ENCODE measurements at regions not wholly inside any gene's neighbourhood (a gene's known extent, or its start where the extent isn't known, plus 50 kb on each side); places are given as distances from the start of the nearest gene placed in this dataset.

- Histone ChIP-seq H3K4ac (ENCODE audit: low read depth, low read length) (no peak overlapping the region), H3K14ac (ENCODE audit: low read length) (no peak overlapping the region), H3K23ac (ENCODE audit: low read length) (no peak overlapping the region), H3K4me3 (ENCODE audit: low read depth, low read length) (no peak overlapping the region), H2BK5ac (ENCODE audit: low read depth, low read length, poor library complexity) (no peak overlapping the region), H2BK120ac (ENCODE audit: insufficient read depth, low read length, poor library complexity) (no peak overlapping the region), H4K12ac (ENCODE audit: low read depth, low read length) (no peak overlapping the region), H3K36me3 (ENCODE audit: control insufficient read depth in 1 of 2, insufficient read depth in 2 of 2, low read length in 2 of 2) (no peaks in the 10 kb centered on the region), H3K9me3 (ENCODE audit: insufficient read depth, low read depth, low read length) (peaks cover 1% of the 10 kb centered on the region), H3K79me2 (ENCODE audit: control insufficient read depth, insufficient read depth, low read length, poor library complexity) (no peaks in the 10 kb centered on the region), H2AK5ac (ENCODE audit: low read length) (no peak overlapping the region), H3K9ac (ENCODE audit: low read length) (no peak overlapping the region), H3K27me3 (ENCODE audit: insufficient read depth, low read length) (no peaks in the 10 kb centered on the region), H3K79me1 (ENCODE audit: low read length) (no peaks in the 10 kb centered on the region), H2BK12ac (ENCODE audit: low read length) (no peak overlapping the region), H2AFZ (ENCODE audit: insufficient read depth, low read length, poor library complexity) (no peak overlapping the region), H3K4me2 (ENCODE audit: low read length) (no peak overlapping the region), H3K18ac (ENCODE audit: low read length) (no peak overlapping the region), H3K27ac (ENCODE audit: low read depth, low read length) (no peak overlapping the region), H4K8ac (ENCODE audit: low read depth, low read length) (no peak overlapping the region), H4K91ac (ENCODE audit: low read depth, low read length) (no peak overlapping the region), H3K4me1 (ENCODE audit: control insufficient read depth in 1 of 2, insufficient read depth in 2 of 2, low read length in 2 of 2) (no peaks in the 10 kb centered on the region)
- DNase-seq = no peak
- WGBS (ENCODE audit: extremely low coverage, insufficient coverage, insufficient read length) = no CpG with 5 or more reads among the region's 2 CpGs
Observed at GRCh38 chr16:73447846-73448245, 399.9 kb upstream of the ZFHX3 start.

- Histone ChIP-seq H2BK5ac (ENCODE audit: low read depth, low read length, poor library complexity) (no peak overlapping the region), H3K9ac (ENCODE audit: low read length) (no peak overlapping the region), H3K23ac (ENCODE audit: low read length) (no peak overlapping the region), H2AFZ (ENCODE audit: insufficient read depth, low read length, poor library complexity) (no peak overlapping the region), H3K79me2 (ENCODE audit: control insufficient read depth, insufficient read depth, low read length, poor library complexity) (no peaks in the 10 kb centered on the region), H3K27me3 (ENCODE audit: insufficient read depth, low read length) (no peaks in the 10 kb centered on the region), H4K8ac (ENCODE audit: low read depth, low read length) (no peak overlapping the region), H3K4me3 (ENCODE audit: low read depth, low read length) (no peak overlapping the region), H3K27ac (ENCODE audit: low read depth, low read length) (no peak overlapping the region), H2BK12ac (ENCODE audit: low read length) (no peak overlapping the region), H4K12ac (ENCODE audit: low read depth, low read length) (no peak overlapping the region), H3K79me1 (ENCODE audit: low read length) (no peaks in the 10 kb centered on the region), H2BK120ac (ENCODE audit: insufficient read depth, low read length, poor library complexity) (no peak overlapping the region), H3K4ac (ENCODE audit: low read depth, low read length) (no peak overlapping the region), H3K9me3 (ENCODE audit: insufficient read depth, low read depth, low read length) (no peaks in the 10 kb centered on the region), H3K4me2 (ENCODE audit: low read length) (no peak overlapping the region), H3K36me3 (ENCODE audit: control insufficient read depth in 1 of 2, insufficient read depth in 2 of 2, low read length in 2 of 2) (no peaks in the 10 kb centered on the region), H4K91ac (ENCODE audit: low read depth, low read length) (no peak overlapping the region), H3K4me1 (ENCODE audit: control insufficient read depth in 1 of 2, insufficient read depth in 2 of 2, low read length in 2 of 2) (no peaks in the 10 kb centered on the region), H2AK5ac (ENCODE audit: low read length) (no peak overlapping the region), H3K14ac (ENCODE audit: low read length) (no peak overlapping the region), H3K18ac (ENCODE audit: low read length) (no peak overlapping the region)
- no peak for DNase-seq
- WGBS (ENCODE audit: extremely low coverage, insufficient coverage, insufficient read length) = no CpG with 5 or more reads among the region's 5 CpGs
Observed at GRCh38 chr16:73434621-73435020, 386.7 kb upstream of the ZFHX3 start.

- Histone ChIP-seq H3K18ac (ENCODE audit: low read length) (no peak overlapping the region), H2BK12ac (ENCODE audit: low read length) (no peak overlapping the region), H3K79me1 (ENCODE audit: low read length) (no peaks in the 10 kb centered on the region), H3K23ac (ENCODE audit: low read length) (no peak overlapping the region), H3K4me2 (ENCODE audit: low read length) (no peak overlapping the region), H2AK5ac (ENCODE audit: low read length) (no peak overlapping the region), H3K9me3 (ENCODE audit: insufficient read depth, low read depth, low read length) (no peaks in the 10 kb centered on the region), H3K4ac (ENCODE audit: low read depth, low read length) (no peak overlapping the region), H4K91ac (ENCODE audit: low read depth, low read length) (no peak overlapping the region), H4K12ac (ENCODE audit: low read depth, low read length) (no peak overlapping the region), H3K4me3 (ENCODE audit: low read depth, low read length) (no peak overlapping the region), H3K36me3 (ENCODE audit: control insufficient read depth in 1 of 2, insufficient read depth in 2 of 2, low read length in 2 of 2) (no peaks in the 10 kb centered on the region), H3K79me2 (ENCODE audit: control insufficient read depth, insufficient read depth, low read length, poor library complexity) (no peaks in the 10 kb centered on the region), H3K27me3 (ENCODE audit: insufficient read depth, low read length) (no peaks in the 10 kb centered on the region), H3K14ac (ENCODE audit: low read length) (no peak overlapping the region), H3K9ac (ENCODE audit: low read length) (no peak overlapping the region), H2BK120ac (ENCODE audit: insufficient read depth, low read length, poor library complexity) (no peak overlapping the region), H3K27ac (ENCODE audit: low read depth, low read length) (no peak overlapping the region), H2BK5ac (ENCODE audit: low read depth, low read length, poor library complexity) (no peak overlapping the region), H4K8ac (ENCODE audit: low read depth, low read length) (no peak overlapping the region), H2AFZ (ENCODE audit: insufficient read depth, low read length, poor library complexity) (no peak overlapping the region), H3K4me1 (ENCODE audit: control insufficient read depth in 1 of 2, insufficient read depth in 2 of 2, low read length in 2 of 2) (no peaks in the 10 kb centered on the region)
- WGBS (ENCODE audit: extremely low coverage, insufficient coverage, insufficient read length) = no CpG with 5 or more reads among the region's 16 CpGs
- DNase-seq = no peak
Observed at GRCh38 chr16:73433731-73434307, 385.9 kb upstream of the ZFHX3 start.

- no CpG with 5 or more reads among the region's 13 CpGs for WGBS (ENCODE audit: extremely low coverage, insufficient coverage, insufficient read length)
- no peak overlapping the region for H4K12ac ChIP-seq (ENCODE audit: low read depth, low read length)
- H4K91ac ChIP-seq (ENCODE audit: low read depth, low read length) = no peak overlapping the region
- H3K9me3 ChIP-seq (ENCODE audit: insufficient read depth, low read depth, low read length) = no peaks in the 10 kb centered on the region
- no peaks in the 10 kb centered on the region for H3K4me1 ChIP-seq (ENCODE audit: control insufficient read depth in 1 of 2, insufficient read depth in 2 of 2, low read length in 2 of 2)
- H3K79me1 ChIP-seq (ENCODE audit: low read length) = no peaks in the 10 kb centered on the region
- no peak overlapping the region for H2AFZ ChIP-seq (ENCODE audit: insufficient read depth, low read length, poor library complexity)
- no peaks in the 10 kb centered on the region for H3K27me3 ChIP-seq (ENCODE audit: insufficient read depth, low read length)
- H3K36me3 ChIP-seq (ENCODE audit: control insufficient read depth in 1 of 2, insufficient read depth in 2 of 2, low read length in 2 of 2) = no peaks in the 10 kb centered on the region
- no peak overlapping the region for H3K23ac ChIP-seq (ENCODE audit: low read length)
- no peak overlapping the region for H3K4me2 ChIP-seq (ENCODE audit: low read length)
- no peak overlapping the region for H2BK120ac ChIP-seq (ENCODE audit: insufficient read depth, low read length, poor library complexity)
- H3K18ac ChIP-seq (ENCODE audit: low read length) = no peak overlapping the region
- H3K14ac ChIP-seq (ENCODE audit: low read length) = no peak overlapping the region
- H2BK12ac ChIP-seq (ENCODE audit: low read length) = no peak overlapping the region
- no peak overlapping the region for H3K9ac ChIP-seq (ENCODE audit: low read length)
- H3K4me3 ChIP-seq (ENCODE audit: low read depth, low read length) = no peak overlapping the region
- H2AK5ac ChIP-seq (ENCODE audit: low read length) = no peak overlapping the region
- H3K79me2 ChIP-seq (ENCODE audit: control insufficient read depth, insufficient read depth, low read length, poor library complexity) = no peaks in the 10 kb centered on the region
- no peak overlapping the region for H2BK5ac ChIP-seq (ENCODE audit: low read depth, low read length, poor library complexity)
- no peak for DNase-seq
- H3K4ac ChIP-seq (ENCODE audit: low read depth, low read length) = no peak overlapping the region
- no peak overlapping the region for H4K8ac ChIP-seq (ENCODE audit: low read depth, low read length)
- no peak overlapping the region for H3K27ac ChIP-seq (ENCODE audit: low read depth, low read length)
Observed at GRCh38 chr16:73432850-73433730, 385.2 kb upstream of the ZFHX3 start.
